ENCODE measurements at regions not wholly inside any gene's neighbourhood (a gene's known extent, or its start where the extent isn't known, plus 50 kb on each side); places are given as distances from the start of the nearest gene placed in this dataset.
"Not testable (repeated sequence)": the region's sequence is repeated elsewhere in the genome, so short reads cannot be mapped to it uniquely, and the experiment has no call there.

DNA sequence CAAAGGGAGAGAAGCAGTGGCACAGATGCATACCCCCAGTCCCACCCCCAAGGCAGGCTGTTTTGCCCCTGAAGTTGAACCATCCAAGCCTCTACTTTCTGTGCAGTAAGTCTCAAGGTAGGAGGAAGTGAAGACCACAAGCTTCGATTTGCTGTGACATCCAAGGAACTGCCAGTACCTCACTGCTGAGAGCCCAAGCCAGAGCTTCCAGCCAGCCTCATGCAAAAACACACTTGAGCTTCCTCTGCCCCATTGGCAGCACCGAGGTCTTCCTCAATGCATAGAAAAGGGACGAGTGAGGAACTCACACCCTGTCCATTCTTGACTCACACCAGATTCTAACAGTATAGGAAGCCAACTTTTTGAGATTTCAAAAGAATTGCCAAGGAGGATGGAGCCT, 311.7 kb downstream of the BCL2L11 start:
- TF ChIP-seq POLR2A (IDR thresholded peaks at IDR 0.05), result not testable (repeated sequence)
- TF ChIP-seq, protein P1, sequence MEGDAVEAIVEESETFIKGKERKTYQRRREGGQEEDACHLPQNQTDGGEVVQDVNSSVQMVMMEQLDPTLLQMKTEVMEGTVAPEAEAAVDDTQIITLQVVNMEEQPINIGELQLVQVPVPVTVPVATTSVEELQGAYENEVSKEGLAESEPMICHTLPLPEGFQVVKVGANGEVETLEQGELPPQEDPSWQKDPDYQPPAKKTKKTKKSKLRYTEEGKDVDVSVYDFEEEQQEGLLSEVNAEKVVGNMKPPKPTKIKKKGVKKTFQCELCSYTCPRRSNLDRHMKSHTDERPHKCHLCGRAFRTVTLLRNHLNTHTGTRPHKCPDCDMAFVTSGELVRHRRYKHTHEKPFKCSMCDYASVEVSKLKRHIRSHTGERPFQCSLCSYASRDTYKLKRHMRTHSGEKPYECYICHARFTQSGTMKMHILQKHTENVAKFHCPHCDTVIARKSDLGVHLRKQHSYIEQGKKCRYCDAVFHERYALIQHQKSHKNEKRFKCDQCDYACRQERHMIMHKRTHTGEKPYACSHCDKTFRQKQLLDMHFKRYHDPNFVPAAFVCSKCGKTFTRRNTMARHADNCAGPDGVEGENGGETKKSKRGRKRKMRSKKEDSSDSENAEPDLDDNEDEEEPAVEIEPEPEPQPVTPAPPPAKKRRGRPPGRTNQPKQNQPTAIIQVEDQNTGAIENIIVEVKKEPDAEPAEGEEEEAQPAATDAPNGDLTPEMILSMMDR (IDR thresholded peaks at IDR 0.05), result not testable (repeated sequence)

All from Peyer's patch (tissue), 4 donors.